ENCODE measurements at regions not wholly inside any gene's neighbourhood (a gene's known extent, or its start where the extent isn't known, plus 50 kb on each side); places are given as distances from the start of the nearest gene placed in this dataset.

GRCh38 chrX:38890326-38890725 lies 89.1 kb downstream of the MID1IP1 start:
- no peak for DNase-seq

- no peak for DNase-seq
These were observed 89.7 kb downstream of the MID1IP1 start for GRCh38 chrX:38890963-38891362.

- DNase-seq = no peak
These were observed 90.6 kb downstream of the MID1IP1 start for GRCh38 chrX:38891641-38892413.

GRCh38 chrX:38893441-38893840 lies 92.2 kb downstream of the MID1IP1 start:
- no peak for DNase-seq

- DNase-seq = no peak
These were observed 94.5 kb downstream of the MID1IP1 start for GRCh38 chrX:38895775-38896174.

GRCh38 chrX:38896724-38897298 lies 95.6 kb downstream of the MID1IP1 start:
- no peak for DNase-seq

- DNase-seq = peak; percentile 64
These were observed 97.0 kb downstream of the MID1IP1 start for GRCh38 chrX:38898261-38898660.

- DNase-seq = no peak
These were observed 98.4 kb downstream of the MID1IP1 start for GRCh38 chrX:38899650-38900049.

- no peak for DNase-seq
These were observed 99.5 kb downstream of the MID1IP1 start for GRCh38 chrX:38900719-38901118.

- no peak for DNase-seq
These were observed 101.8 kb downstream of the MID1IP1 start for GRCh38 chrX:38902972-38903492.

- no peak for DNase-seq
These were observed 115.5 kb downstream of the MID1IP1 start for GRCh38 chrX:38916801-38917200.

- DNase-seq = no peak
These were observed 116.7 kb downstream of the MID1IP1 start for GRCh38 chrX:38917954-38918353.

- DNase-seq = no peak
These were observed 117.9 kb downstream of the MID1IP1 start for GRCh38 chrX:38919202-38919601.

GRCh38 chrX:38919853-38920528 lies 118.7 kb downstream of the MID1IP1 start:
- no peak for DNase-seq

GRCh38 chrX:38923451-38923969 lies 122.3 kb downstream of the MID1IP1 start:
- DNase-seq = no peak

- DNase-seq = no peak
These were observed 126.3 kb downstream of the MID1IP1 start for GRCh38 chrX:38927592-38927991.

- no peak for DNase-seq
These were observed 128.7 kb downstream of the MID1IP1 start for GRCh38 chrX:38929966-38930421.

GRCh38 chrX:38930474-38930873 lies 129.2 kb downstream of the MID1IP1 start:
- DNase-seq = no peak

- no peak for DNase-seq
These were observed 134.3 kb downstream of the MID1IP1 start for GRCh38 chrX:38935561-38935960.

GRCh38 chrX:38937400-38937799 lies 136.1 kb downstream of the MID1IP1 start:
- no peak for DNase-seq

- DNase-seq = no peak
These were observed 136.7 kb downstream of the MID1IP1 start for GRCh38 chrX:38937926-38938325.

GRCh38 chrX:38939067-38939466 lies 137.8 kb downstream of the MID1IP1 start:
- DNase-seq = no peak

GRCh38 chrX:38940547-38940946 lies 139.3 kb downstream of the MID1IP1 start:
- no peak for DNase-seq

- no peak for DNase-seq
These were observed 140.4 kb downstream of the MID1IP1 start for GRCh38 chrX:38941675-38942074.
